Gastroesophageal sphincter (tissue), 4 donors: ENCODE measurements at regions not wholly inside any gene's neighbourhood (a gene's known extent, or its start where the extent isn't known, plus 50 kb on each side); places are given as distances from the start of the nearest gene placed in this dataset.
"Not testable (repeated sequence)": the region's sequence is repeated elsewhere in the genome, so short reads cannot be mapped to it uniquely, and the experiment has no call there.

ENCODE experiments used
- ATAC-seq: fragments of 150-250 bp; one replicate; pipeline ENCODE4 v1.9.1; 2016; ENCODE audit warnings: mild to moderate bottlenecking, moderate library complexity
- H3K27ac ChIP-seq, 4 donors: fragments of 200-600 bp; sonication (generic) in 3 of 4; 1 replicate in 3 of 4; 2 replicates in 1 of 4; pipeline ENCODE4 v1.5.1; 2016 to 2019
- H3K27me3 ChIP-seq: fragments of 200-600 bp; sonication (generic); one replicate; pipeline ENCODE4 v1.5.1; 2019
- H3K36me3 ChIP-seq, 2 donors: fragments of 200-600 bp; sonication (generic); one replicate each; pipeline ENCODE4 v1.5.1; 2019; ENCODE audit warnings: control low read depth in 1 of 2
- H3K4me1 ChIP-seq, 3 donors: fragments of 200-600 bp; sonication (generic); 1 replicate in 2 of 3; 2 replicates in 1 of 3; pipeline ENCODE4 v1.5.1; 2016 to 2019; ENCODE audit warnings: control low read depth in 2 of 3
- H3K4me3 ChIP-seq, 2 donors: fragments of 200-600 bp; sonication (generic); one replicate each; pipeline ENCODE4 v1.5.1; 2019; ENCODE audit warnings: mild to moderate bottlenecking in 1 of 2, moderate library complexity in 1 of 2
- H3K9me3 ChIP-seq, 3 donors: fragments of 200-600 bp; sonication (generic); one replicate each; pipeline ENCODE4 v1.5.1; 2017 to 2019; ENCODE audit warnings: control low read depth in 2 of 3
- CTCF ChIP-seq, 4 experiments: fragments of 200-600 bp in 2 of 4; fragments of 450-650 bp in 2 of 4; sonication (generic) in 1 of 4; IDR thresholded peaks; one replicate each; pipeline ENCODE4 v1.5.1; 2017 to 2019; ENCODE audit warnings: antibody characterized with exemption in 4 of 4, mild to moderate bottlenecking in 2 of 4, moderate library complexity in 2 of 4
- EP300 ChIP-seq: sonication (generic); formaldehyde crosslinking; IDR thresholded peaks from one replicate; pipeline ENCODE4 v1.6.1; 2017; ENCODE audit warnings: antibody characterized with exemption, mild to moderate bottlenecking
- POLR2A ChIP-seq, 2 donors: fragments of 450-650 bp; IDR thresholded peaks; one replicate each; pipeline ENCODE4 v1.6.1; 2017; ENCODE audit warnings: antibody characterized with exemption in 2 of 2, mild to moderate bottlenecking in 2 of 2, moderate library complexity in 1 of 2
- POLR2AphosphoS5 ChIP-seq: sonication (generic); formaldehyde crosslinking; IDR thresholded peaks from one replicate; pipeline ENCODE4 v1.6.1; 2017; ENCODE audit warnings: antibody characterized with exemption
- whole genome bisulfite sequencing, 2 donors: methylation state at CpG; one replicate each; pipeline ENCODE4 v1.1.5; 2018; ENCODE audit warnings: low coverage in 1 of 2; 5-methylcytosine and 5-hydroxymethylcytosine counted together

GRCh38 chr1:222974496-222974895 is 159.7 kb downstream of the DISP1 start:
- ATAC-seq, result no peak
- peak overlapping the region in 2 of 4 donors; percentile 17 to 19 for H3K27ac ChIP-seq
- H3K4me3 ChIP-seq, result no peak overlapping the region
- H3K27me3 ChIP-seq, result no peaks in the 10 kb centered on the region
- TF ChIP-seq EP300 (no peak), POLR2A (IDR thresholded peaks at IDR 0.05) (no peak), POLR2AphosphoS5 (peak; percentile 42), CTCF (IDR thresholded peaks at IDR 0.05) (no peak)
- H3K9me3 ChIP-seq, result no peaks in the 10 kb centered on the region
- 43 to 53% methylated on average over 3 of the region's 3 CpGs for WGBS, 2 donors
- no peaks in the 10 kb centered on the region for H3K36me3 ChIP-seq
- peaks cover 0 to 28% (median 3%) of the 10 kb centered on the region in 3 donors for H3K4me1 ChIP-seq

- WGBS, 2 donors, result 54 to 67% methylated on average over 5 to 6 of the region's 6 CpGs
- Histone ChIP-seq H3K27me3 (no peaks in the 10 kb centered on the region), H3K4me1 (peaks cover 0 to 28% (median 3%) of the 10 kb centered on the region in 3 donors), H3K4me3 (no peak overlapping the region), H3K27ac (peak overlapping the region in 3 of 4 donors; percentile 31 to 38 (median 34)), H3K36me3 (no peaks in the 10 kb centered on the region), H3K9me3 (no peaks in the 10 kb centered on the region)
- no peak for ATAC-seq
- TF ChIP-seq POLR2A (IDR thresholded peaks at IDR 0.05) (no peak), EP300 (no peak), POLR2AphosphoS5 (no peak), CTCF (IDR thresholded peaks at IDR 0.05) (no peak)
Observed at GRCh38 chr1:222975472-222976122, 160.8 kb downstream of the DISP1 start.

- Histone ChIP-seq H3K27ac (peak overlapping the region in 1 of 4 donors; percentile 31), H3K4me3 (no peak overlapping the region), H3K4me1 (peaks cover 0 to 28% (median 3%) of the 10 kb centered on the region in 3 donors), H3K36me3 (no peaks in the 10 kb centered on the region), H3K27me3 (no peaks in the 10 kb centered on the region), H3K9me3 (no peaks in the 10 kb centered on the region)
- TF ChIP-seq CTCF (IDR thresholded peaks at IDR 0.05), result no peak
- no peak for TF ChIP-seq POLR2A (IDR thresholded peaks at IDR 0.05)
- TF ChIP-seq POLR2AphosphoS5, result no peak
- TF ChIP-seq EP300, result no peak
- no peak for ATAC-seq
- WGBS, 2 donors, result 21 to 55% methylated on average over 1 of the region's 1 CpG
Observed at GRCh38 chr1:222976453-222976852, 161.6 kb downstream of the DISP1 start.

- ATAC-seq, H3K27me3 ChIP-seq, H3K27ac ChIP-seq, H3K4me3 ChIP-seq, H3K9me3 ChIP-seq, H3K36me3 ChIP-seq: not testable (repeated sequence)
- 91 to 100% methylated on average over 2 to 4 of the region's 5 CpGs for WGBS, 2 donors
- peaks cover 0 to 28% (median 3%) of the 10 kb centered on the region in 3 donors for H3K4me1 ChIP-seq
Observed at GRCh38 chr1:222977294-222977693, 162.5 kb downstream of the DISP1 start.

- TF ChIP-seq EP300, result no peak
- TF ChIP-seq POLR2AphosphoS5, result no peak
- TF ChIP-seq CTCF (IDR thresholded peaks at IDR 0.05), result no peak
- no peak for TF ChIP-seq POLR2A (IDR thresholded peaks at IDR 0.05)
- Histone ChIP-seq H3K27me3 (no peaks in the 10 kb centered on the region), H3K9me3 (no peaks in the 10 kb centered on the region), H3K27ac (no peak overlapping the region), H3K4me1 (peaks cover 0 to 24% (median 3%) of the 10 kb centered on the region in 3 donors), H3K4me3 (no peak overlapping the region), H3K36me3 (no peaks in the 10 kb centered on the region)
- WGBS, 2 donors, result 68 to 75% methylated on average over 2 to 5 of the region's 5 CpGs
- ATAC-seq, result no peak
Observed at GRCh38 chr1:222979561-222979960, 163.5 kb downstream of the TLR5 start.
